Activated naive CD4-positive, alpha-beta T cell treated with anti-CD3 and anti-CD28 coated beads, Interleukin-2, amount 10 ng/mL, durations not matched to agents 7 days and 5 days (primary cell): ENCODE measurements at regions not wholly inside any gene's neighbourhood (a gene's known extent, or its start where the extent isn't known, plus 50 kb on each side); places are given as distances from the start of the nearest gene placed in this dataset.

ENCODE experiments used
- CTCF ChIA-PET: fragments of 350-600 bp; sonication (Branson Sonifier 250); formaldehyde crosslinking; loops from one replicate; lab custom pipeline; 2021; ENCODE audit warnings: antibody characterized with exemption; lab: Charles Lee
- DNase-seq: peaks from one replicate; pipeline ENCODE4 v3.0.0-alpha.2; 2020
- H3K27ac Mint-ChIP-seq: one replicate; pipeline ENCODE4 v1.8.0; 2021; ENCODE audit warnings: mild to moderate bottlenecking, moderate library complexity, mixed read lengths
- H3K27me3 Mint-ChIP-seq: one replicate; pipeline ENCODE4 v1.8.0; 2021; ENCODE audit warnings: mild to moderate bottlenecking, mixed read lengths
- H3K36me3 Mint-ChIP-seq: one replicate; pipeline ENCODE4 v1.8.0; 2021; ENCODE audit warnings: mixed read lengths
- H3K4me1 Mint-ChIP-seq: one replicate; pipeline ENCODE4 v1.8.0; 2021; ENCODE audit warnings: mixed read lengths
- H3K4me3 Mint-ChIP-seq: one replicate; pipeline ENCODE4 v1.8.0; 2021; ENCODE audit warnings: mild to moderate bottlenecking, moderate library complexity, mixed read lengths
- H3K9me3 Mint-ChIP-seq: one replicate; pipeline ENCODE4 v1.8.0; 2021; ENCODE audit warnings: mixed read lengths

- Mint-ChIP-seq H3K27me3 (no peaks in the 10 kb centered on the region), H3K4me3 (no peak overlapping the region), H3K4me1 (no peaks in the 10 kb centered on the region), H3K36me3 (no peaks in the 10 kb centered on the region), H3K9me3 (peaks cover 2% of the 10 kb centered on the region), H3K27ac (no peak overlapping the region)
- DNase-seq = no peak
- CTCF ChIA-PET = no interaction called here
Measured at GRCh38 chr11:91703042-91703441, 521.6 kb upstream of the FAT3 start.

GRCh38 chr11:91700854-91701253 is 523.8 kb upstream of the FAT3 start:
- no peaks in the 10 kb centered on the region for H3K36me3 Mint-ChIP-seq
- no peak overlapping the region for H3K27ac Mint-ChIP-seq
- CTCF ChIA-PET = no interaction called here
- no peaks in the 10 kb centered on the region for H3K27me3 Mint-ChIP-seq
- peaks cover 4% of the 10 kb centered on the region for H3K9me3 Mint-ChIP-seq
- H3K4me3 Mint-ChIP-seq = no peak overlapping the region
- H3K4me1 Mint-ChIP-seq = no peaks in the 10 kb centered on the region
- DNase-seq = no peak

GRCh38 chr11:91698845-91699244 is 525.8 kb upstream of the FAT3 start:
- H3K4me3 Mint-ChIP-seq = no peak overlapping the region
- H3K27ac Mint-ChIP-seq = no peak overlapping the region
- no peaks in the 10 kb centered on the region for H3K4me1 Mint-ChIP-seq
- no peaks in the 10 kb centered on the region for H3K27me3 Mint-ChIP-seq
- CTCF ChIA-PET = no interaction called here
- no peak for DNase-seq
- peaks cover 4% of the 10 kb centered on the region for H3K9me3 Mint-ChIP-seq
- no peaks in the 10 kb centered on the region for H3K36me3 Mint-ChIP-seq

GRCh38 chr11:91694331-91694730 is 530.3 kb upstream of the FAT3 start:
- H3K9me3 Mint-ChIP-seq = peaks cover 6% of the 10 kb centered on the region
- H3K4me3 Mint-ChIP-seq = no peak overlapping the region
- no peak for DNase-seq
- CTCF ChIA-PET = no interaction called here
- H3K27me3 Mint-ChIP-seq = no peaks in the 10 kb centered on the region
- H3K4me1 Mint-ChIP-seq = no peaks in the 10 kb centered on the region
- no peaks in the 10 kb centered on the region for H3K36me3 Mint-ChIP-seq
- H3K27ac Mint-ChIP-seq = no peak overlapping the region

- Mint-ChIP-seq H3K4me3 (no peak overlapping the region), H3K36me3 (no peaks in the 10 kb centered on the region), H3K9me3 (peaks cover 8% of the 10 kb centered on the region), H3K4me1 (no peaks in the 10 kb centered on the region), H3K27ac (no peak overlapping the region), H3K27me3 (no peaks in the 10 kb centered on the region)
- DNase-seq = no peak
- CTCF ChIA-PET = no interaction called here
Measured at GRCh38 chr11:91691872-91692271, 532.7 kb upstream of the FAT3 start.

GRCh38 chr11:91688672-91689071 is 535.9 kb upstream of the FAT3 start:
- Mint-ChIP-seq H3K4me3 (no peak overlapping the region), H3K9me3 (peaks cover 9% of the 10 kb centered on the region), H3K36me3 (no peaks in the 10 kb centered on the region), H3K4me1 (no peaks in the 10 kb centered on the region), H3K27me3 (no peaks in the 10 kb centered on the region), H3K27ac (no peak overlapping the region)
- DNase-seq = no peak
- CTCF ChIA-PET = no interaction called here

- no peaks in the 10 kb centered on the region for H3K4me1 Mint-ChIP-seq
- no peak overlapping the region for H3K4me3 Mint-ChIP-seq
- peaks cover 6% of the 10 kb centered on the region for H3K9me3 Mint-ChIP-seq
- H3K27me3 Mint-ChIP-seq = no peaks in the 10 kb centered on the region
- CTCF ChIA-PET = no interaction called here
- no peak overlapping the region for H3K27ac Mint-ChIP-seq
- no peak for DNase-seq
- H3K36me3 Mint-ChIP-seq = no peaks in the 10 kb centered on the region
Measured at GRCh38 chr11:91686700-91687099, 537.9 kb upstream of the FAT3 start.

GRCh38 chr11:91686281-91686680 is 538.3 kb upstream of the FAT3 start:
- DNase-seq = no peak
- Mint-ChIP-seq H3K9me3 (peaks cover 8% of the 10 kb centered on the region), H3K36me3 (no peaks in the 10 kb centered on the region), H3K4me3 (no peak overlapping the region), H3K27ac (no peak overlapping the region), H3K4me1 (no peaks in the 10 kb centered on the region), H3K27me3 (no peaks in the 10 kb centered on the region)
- CTCF ChIA-PET = no interaction called here

- Mint-ChIP-seq H3K4me1 (no peaks in the 10 kb centered on the region), H3K27ac (no peak overlapping the region), H3K4me3 (no peak overlapping the region), H3K36me3 (no peaks in the 10 kb centered on the region), H3K9me3 (peaks cover 18% of the 10 kb centered on the region), H3K27me3 (no peaks in the 10 kb centered on the region)
- CTCF ChIA-PET = no interaction called here
- DNase-seq = no peak
Measured at GRCh38 chr11:91673705-91674104, 550.9 kb upstream of the FAT3 start.

- Mint-ChIP-seq H3K4me3 (no peak overlapping the region), H3K36me3 (no peaks in the 10 kb centered on the region), H3K27ac (no peak overlapping the region), H3K4me1 (no peaks in the 10 kb centered on the region), H3K9me3 (peaks cover 9% of the 10 kb centered on the region), H3K27me3 (no peaks in the 10 kb centered on the region)
- CTCF ChIA-PET = no interaction called here
- DNase-seq = no peak
Measured at GRCh38 chr11:91664521-91664920, 560.1 kb upstream of the FAT3 start.

GRCh38 chr11:91660036-91660435 is 564.6 kb upstream of the FAT3 start:
- Mint-ChIP-seq H3K27me3 (no peaks in the 10 kb centered on the region), H3K4me1 (no peaks in the 10 kb centered on the region), H3K4me3 (no peak overlapping the region), H3K36me3 (no peaks in the 10 kb centered on the region), H3K9me3 (no peaks in the 10 kb centered on the region), H3K27ac (no peak overlapping the region)
- DNase-seq = no peak
- CTCF ChIA-PET = no interaction called here

- Mint-ChIP-seq H3K27me3 (no peaks in the 10 kb centered on the region), H3K36me3 (no peaks in the 10 kb centered on the region), H3K27ac (no peak overlapping the region), H3K4me3 (no peak overlapping the region), H3K9me3 (no peaks in the 10 kb centered on the region), H3K4me1 (no peaks in the 10 kb centered on the region)
- DNase-seq = no peak
- CTCF ChIA-PET = no interaction called here
Measured at GRCh38 chr11:91654686-91655085, 569.9 kb upstream of the FAT3 start.

- Mint-ChIP-seq H3K27me3 (no peaks in the 10 kb centered on the region), H3K4me3 (no peak overlapping the region), H3K9me3 (no peaks in the 10 kb centered on the region), H3K36me3 (no peaks in the 10 kb centered on the region), H3K27ac (no peak overlapping the region), H3K4me1 (no peaks in the 10 kb centered on the region)
- CTCF ChIA-PET = no interaction called here
- DNase-seq = no peak
Measured at GRCh38 chr11:91653079-91653754, 571.4 kb upstream of the FAT3 start.

- no peaks in the 10 kb centered on the region for H3K4me1 Mint-ChIP-seq
- no peak for DNase-seq
- H3K27ac Mint-ChIP-seq = no peak overlapping the region
- H3K9me3 Mint-ChIP-seq = no peaks in the 10 kb centered on the region
- no peaks in the 10 kb centered on the region for H3K36me3 Mint-ChIP-seq
- CTCF ChIA-PET = no interaction called here
- no peaks in the 10 kb centered on the region for H3K27me3 Mint-ChIP-seq
- H3K4me3 Mint-ChIP-seq = no peak overlapping the region
Measured at GRCh38 chr11:91650802-91651201, 573.8 kb upstream of the FAT3 start.

- H3K27ac Mint-ChIP-seq = no peak overlapping the region
- H3K4me1 Mint-ChIP-seq = no peaks in the 10 kb centered on the region
- H3K27me3 Mint-ChIP-seq = no peaks in the 10 kb centered on the region
- no peak overlapping the region for H3K4me3 Mint-ChIP-seq
- CTCF ChIA-PET = no interaction called here
- DNase-seq = no peak
- H3K9me3 Mint-ChIP-seq = peaks cover 12% of the 10 kb centered on the region
- H3K36me3 Mint-ChIP-seq = no peaks in the 10 kb centered on the region
Measured at GRCh38 chr11:91641153-91641552, 583.5 kb upstream of the FAT3 start.

- CTCF ChIA-PET = no interaction called here
- H3K4me1 Mint-ChIP-seq = no peaks in the 10 kb centered on the region
- H3K4me3 Mint-ChIP-seq = no peak overlapping the region
- H3K9me3 Mint-ChIP-seq = peaks cover 12% of the 10 kb centered on the region
- H3K27ac Mint-ChIP-seq = no peak overlapping the region
- DNase-seq = no peak
- H3K27me3 Mint-ChIP-seq = no peaks in the 10 kb centered on the region
- no peaks in the 10 kb centered on the region for H3K36me3 Mint-ChIP-seq
Measured at GRCh38 chr11:91639359-91639758, 585.3 kb upstream of the FAT3 start.
